AML-193 (cell line): ENCODE measurements at regions not wholly inside any gene's neighbourhood (a gene's known extent, or its start where the extent isn't known, plus 50 kb on each side); places are given as distances from the start of the nearest gene placed in this dataset.

Experiments used
- DNase-seq, 2 experiments: peaks; one replicate each; lab custom pipeline; 2025; lab: John Stamatoyannopoulos, UW

- no peak for DNase-seq
Measured at GRCh38 chr17:77700165-77700881, 258.2 kb upstream of the TNRC6C start.

- DNase-seq: no peak
Measured at GRCh38 chr17:77701996-77702395, 256.5 kb upstream of the TNRC6C start.

DNA sequence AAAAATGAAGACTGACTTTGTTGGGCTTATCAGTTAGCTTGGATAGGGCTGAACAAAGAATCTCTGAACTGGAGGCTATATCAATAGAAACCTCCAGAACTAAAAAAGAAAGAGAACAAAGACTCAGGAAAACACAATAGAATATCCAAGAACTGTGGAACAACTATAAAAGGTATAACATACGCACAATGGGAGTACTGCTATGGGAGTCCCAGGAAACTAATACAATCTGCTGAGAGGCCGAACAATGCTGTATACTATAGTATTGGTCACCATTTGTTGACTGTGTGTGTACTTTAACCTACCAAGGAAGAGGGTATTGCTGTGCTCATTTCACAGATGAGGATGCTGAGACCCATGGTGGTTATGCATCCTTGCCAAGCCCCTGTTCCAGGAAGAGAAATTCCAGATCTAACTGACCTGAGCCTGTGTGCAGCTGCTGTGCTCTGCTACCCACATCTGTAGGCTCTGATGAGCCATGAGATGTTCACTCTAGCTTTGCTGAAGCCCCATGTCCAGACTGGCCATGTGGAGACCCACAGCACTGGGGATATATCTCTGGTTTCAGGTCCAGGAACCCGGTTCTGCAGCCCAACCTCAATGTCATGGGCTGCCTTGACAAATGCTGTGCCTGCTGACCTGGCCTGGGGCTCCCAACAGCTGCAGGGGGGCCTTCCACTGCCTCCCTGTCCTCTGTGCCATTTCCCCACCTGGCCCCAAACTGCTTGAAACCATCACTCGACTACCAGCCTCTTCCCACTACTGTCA is 254.3 kb upstream of the TNRC6C start:
- no peak for DNase-seq

GRCh38 chr17:77706938-77707337 is 251.6 kb upstream of the TNRC6C start:
- DNase-seq: no peak

DNA sequence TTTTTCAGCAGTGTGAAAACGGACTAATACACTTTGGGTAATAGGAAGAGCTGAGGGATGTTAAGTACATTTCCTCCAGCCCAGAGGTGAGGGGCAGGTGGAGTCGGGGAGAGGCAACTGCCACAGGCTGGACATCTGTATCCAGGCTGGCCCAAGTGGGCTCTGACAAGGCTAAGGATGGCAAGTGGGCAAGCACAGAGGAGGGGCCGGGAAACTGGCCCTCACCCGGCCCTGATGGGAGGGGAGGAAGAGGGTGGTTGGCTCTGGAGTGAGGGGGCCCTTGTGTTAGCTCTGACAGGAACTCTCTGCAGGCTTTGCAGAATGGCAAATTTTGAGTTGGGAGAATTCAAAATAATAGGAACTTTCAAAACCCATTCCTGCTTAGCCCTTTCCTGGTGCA is 251.0 kb upstream of the TNRC6C start:
- no peak for DNase-seq

DNA sequence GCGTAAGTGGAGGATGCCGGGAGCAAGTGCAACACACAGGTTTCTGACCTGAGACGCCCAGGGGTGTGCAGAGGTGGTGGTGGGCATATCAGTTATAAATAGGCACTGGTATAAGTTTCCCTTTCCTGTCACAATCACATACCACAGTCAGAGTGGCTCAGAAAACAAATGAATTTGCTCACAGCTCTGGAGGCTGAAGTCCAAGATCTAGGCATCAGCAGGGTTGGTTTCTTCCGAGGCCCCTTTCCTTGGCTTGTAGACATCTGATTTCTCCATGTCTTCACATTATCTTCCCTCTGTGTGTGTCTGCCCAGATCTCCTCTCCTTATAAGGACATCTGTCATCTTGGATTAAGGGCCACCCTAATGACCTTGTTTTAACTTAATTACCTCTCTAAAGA is 250.5 kb upstream of the TNRC6C start:
- DNase-seq: no peak

DNA sequence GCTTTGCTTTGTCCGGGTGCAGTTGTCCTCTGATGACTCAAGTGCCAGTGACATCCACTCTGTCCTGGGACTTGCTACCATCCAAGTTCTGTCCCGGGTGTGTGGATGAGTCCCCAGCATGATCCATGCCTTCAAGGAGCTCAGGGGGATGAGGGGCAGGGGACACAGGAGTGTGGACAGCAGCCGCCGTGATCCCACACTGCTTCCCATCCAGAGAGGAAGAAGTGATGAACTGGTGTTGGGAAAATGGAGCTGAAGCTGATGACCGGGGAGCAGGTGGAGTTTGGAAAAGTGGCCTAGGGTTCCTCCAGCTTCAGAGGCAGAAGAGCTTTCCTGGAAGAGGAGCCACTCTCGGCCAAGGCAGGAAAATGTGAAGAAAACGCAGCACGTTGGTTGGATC is 249.6 kb upstream of the TNRC6C start:
- no peak for DNase-seq

GRCh38 chr17:77709594-77709993 is 248.9 kb upstream of the TNRC6C start:
- no peak for DNase-seq

GRCh38 chr17:77712578-77712977 is 245.9 kb upstream of the TNRC6C start:
- DNase-seq: no peak

- no peak for DNase-seq
Measured at GRCh38 chr17:77716289-77716926, 242.1 kb upstream of the TNRC6C start.

GRCh38 chr17:77717941-77718668 is 240.4 kb upstream of the TNRC6C start:
- no peak for DNase-seq

DNA sequence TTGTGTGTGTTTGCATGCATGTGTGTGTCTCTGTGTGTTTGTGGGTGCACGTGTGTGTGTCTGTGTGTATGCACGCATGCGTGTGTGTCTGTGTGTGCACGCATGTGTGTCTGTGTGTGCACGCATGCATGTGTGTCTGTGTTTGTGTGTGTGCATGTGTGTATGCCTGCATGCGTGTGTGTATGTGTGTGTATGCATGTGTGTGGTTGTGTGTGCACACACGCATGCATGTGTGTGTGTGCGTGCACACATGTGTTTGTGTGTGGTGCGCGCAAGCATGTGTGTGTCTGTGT is 239.9 kb upstream of the TNRC6C start:
- DNase-seq: no peak

GRCh38 chr17:77719806-77720205 is 238.7 kb upstream of the TNRC6C start:
- no peak for DNase-seq

GRCh38 chr17:77720946-77721845 is 237.3 kb upstream of the TNRC6C start:
- no peak for DNase-seq

DNA sequence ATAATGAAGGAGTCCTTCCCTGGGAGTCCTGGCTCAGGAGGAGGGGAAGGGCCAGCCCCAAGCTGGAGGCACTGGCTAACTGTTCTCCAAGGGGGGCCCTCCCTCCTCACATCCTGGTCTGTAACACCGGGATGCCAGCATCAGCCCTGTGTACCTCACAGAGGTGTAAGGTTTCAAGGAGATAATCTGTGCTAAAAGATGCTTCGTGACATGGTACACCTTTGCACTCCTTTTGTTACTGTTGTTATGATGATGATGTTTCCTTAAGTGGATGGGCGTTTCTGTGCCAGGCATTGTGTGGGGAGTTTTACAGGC is 236.7 kb upstream of the TNRC6C start:
- DNase-seq: no peak

DNA sequence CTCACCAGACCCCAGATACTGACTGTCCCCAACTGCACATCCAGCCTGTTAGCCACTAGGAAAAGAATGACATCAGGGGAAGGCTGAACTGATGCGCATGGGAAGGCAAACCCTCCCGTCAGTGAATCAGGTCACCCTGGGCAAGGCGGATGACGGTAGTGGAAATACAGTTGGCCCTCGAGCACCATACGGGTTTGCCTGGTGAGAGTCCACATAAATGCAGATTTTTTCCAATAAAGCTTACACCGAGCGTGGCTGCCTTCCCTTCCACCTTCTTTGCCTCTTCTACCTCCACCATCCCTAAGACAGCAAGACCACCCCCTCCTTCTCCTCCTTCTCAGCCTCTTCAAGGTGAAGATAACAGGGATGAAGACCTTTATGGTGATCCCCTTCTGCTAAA is 236.1 kb upstream of the TNRC6C start:
- DNase-seq: no peak

DNA sequence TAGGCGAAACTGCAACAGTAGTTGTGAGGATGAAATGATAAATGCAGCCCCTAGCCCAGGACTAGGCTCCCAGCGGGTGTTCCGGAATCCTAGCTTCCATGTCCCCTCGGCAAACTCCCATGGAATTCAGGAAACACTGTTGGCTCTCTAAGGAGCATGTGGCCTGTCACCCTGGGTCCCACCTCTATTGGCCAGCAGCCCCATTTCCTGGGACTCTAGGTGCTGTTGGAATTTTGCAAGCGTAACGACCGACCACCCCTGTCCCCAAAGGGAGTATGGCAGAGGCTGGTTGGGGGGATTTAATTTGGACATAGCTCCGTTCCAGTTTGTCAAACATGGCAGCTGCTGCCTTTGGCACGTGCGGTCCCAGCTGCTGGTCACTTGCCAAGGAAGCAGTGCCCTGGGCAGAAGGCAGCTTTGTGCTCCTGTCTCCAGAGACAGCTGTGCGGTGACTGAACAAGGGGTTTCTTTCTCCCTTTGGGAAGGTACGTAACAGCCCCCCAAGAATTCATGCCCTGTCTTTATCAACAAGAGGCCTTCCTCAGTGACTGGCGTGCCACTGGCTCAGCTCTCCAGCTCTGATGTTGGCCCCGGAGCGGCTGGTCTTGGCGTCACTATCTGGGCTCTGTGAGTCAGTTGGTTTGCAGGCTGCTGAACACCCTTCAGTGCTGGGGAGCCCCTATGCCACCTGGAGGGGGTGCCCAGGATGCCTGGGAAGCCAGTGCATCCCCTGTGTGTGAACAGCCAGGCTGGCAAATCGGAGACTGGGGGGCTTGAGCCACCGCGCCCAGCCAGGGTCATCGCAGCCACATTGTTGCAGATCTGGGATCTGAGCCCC is 235.2 kb upstream of the TNRC6C start:
- DNase-seq: no peak

DNA sequence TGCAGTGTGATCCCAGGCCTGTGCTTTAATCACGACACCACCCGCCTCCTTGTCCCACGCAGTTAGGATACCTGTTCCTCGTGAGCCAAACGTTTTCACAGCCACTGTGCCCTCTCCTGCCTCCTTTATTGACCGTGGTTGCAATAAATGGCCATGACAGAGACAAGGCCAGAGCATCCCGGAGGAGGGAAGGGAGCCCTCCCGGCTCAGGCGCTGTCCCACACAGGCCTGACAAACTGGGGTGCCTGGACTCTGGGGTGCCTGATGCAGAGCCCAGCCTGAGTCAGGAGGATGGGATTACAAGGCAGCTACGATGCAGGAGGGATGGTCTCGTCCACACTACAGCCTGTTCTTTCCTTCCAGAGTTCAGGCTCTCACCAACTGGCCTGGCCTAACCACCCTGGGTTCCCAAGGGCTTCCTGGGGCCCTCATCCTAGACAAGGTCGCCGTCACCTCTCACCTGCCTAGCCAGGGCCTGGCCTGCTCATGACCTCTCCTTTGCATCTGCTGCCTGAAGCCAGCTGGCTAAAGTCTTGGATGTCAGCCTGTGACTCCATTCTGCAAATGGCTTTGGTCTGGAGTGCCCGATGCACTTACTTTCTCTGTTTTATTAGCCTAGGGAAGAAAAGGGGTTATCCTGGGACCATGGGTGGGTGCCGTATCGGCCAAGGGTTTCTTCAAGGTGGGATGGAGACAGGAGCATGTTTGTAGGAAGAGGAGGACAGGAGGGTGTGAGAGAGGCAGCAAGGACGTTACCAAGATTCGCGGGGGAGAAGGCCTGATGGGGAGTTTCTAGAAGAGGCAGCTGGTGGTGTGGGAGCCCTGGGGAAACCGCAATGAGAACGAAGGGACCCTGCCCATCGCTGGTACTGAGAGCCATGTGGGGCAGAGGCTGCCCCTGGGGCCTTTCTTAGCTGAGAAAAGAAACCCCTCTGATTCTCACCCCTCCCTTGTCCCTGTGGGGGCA is 234.3 kb upstream of the TNRC6C start:
- no peak for DNase-seq

DNA sequence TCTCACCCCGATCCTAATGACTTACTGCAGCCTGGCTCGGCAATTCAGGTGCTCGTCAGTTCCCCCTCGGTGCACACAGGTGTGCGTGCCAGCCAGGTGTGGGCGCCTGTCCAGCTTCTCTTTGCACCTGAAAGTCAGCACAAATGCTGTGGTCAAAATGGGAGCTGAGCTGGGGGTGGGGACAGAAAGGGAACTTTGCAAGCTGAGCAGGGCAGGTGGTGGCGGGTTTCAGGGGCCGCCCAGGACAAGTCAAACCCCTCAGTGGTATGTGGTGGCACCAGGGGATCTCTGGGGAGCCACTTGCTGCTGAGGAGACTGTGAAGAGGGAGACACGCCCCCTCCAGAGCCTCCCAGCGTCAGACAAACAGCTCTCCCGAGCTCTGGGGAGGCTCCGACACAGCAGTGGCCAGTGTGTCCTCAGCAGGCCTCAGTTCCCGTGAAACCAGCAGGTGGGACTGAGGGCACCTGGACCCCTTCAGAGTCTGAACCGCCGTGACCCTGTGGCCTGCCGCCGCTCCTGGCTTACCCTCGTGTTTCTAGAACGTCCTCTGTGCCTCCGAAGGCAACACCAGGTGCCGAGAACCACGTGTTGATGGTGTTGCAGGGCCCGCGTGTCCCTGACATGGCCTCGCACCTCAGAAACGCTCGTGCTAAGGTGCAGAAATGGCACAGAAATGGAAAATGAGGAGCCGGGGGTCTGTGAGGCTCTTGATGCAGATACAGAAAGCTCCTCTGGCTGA is 233.5 kb upstream of the TNRC6C start:
- no peak for DNase-seq
